HG03108 (cell line): ENCODE measurements at regions not wholly inside any gene's neighbourhood (a gene's known extent, or its start where the extent isn't known, plus 50 kb on each side); places are given as distances from the start of the nearest gene placed in this dataset.

Experiments
- ATAC-seq: cut with Tn5 transposase; IDR thresholded peaks from one replicate; pipeline ENCODE4 v1.9.1; 2021; ENCODE audit warnings: moderate library complexity; ENCODE audit not compliant: unreplicated experiment

- ATAC-seq: no peak
Observed at GRCh38 chr6:90874931-90875330, 288.1 kb upstream of the MAP3K7 start.

- no peak for ATAC-seq
Observed at GRCh38 chr6:90872981-90873380, 286.1 kb upstream of the MAP3K7 start.

- no peak for ATAC-seq
Observed at GRCh38 chr6:90870561-90870960, 283.7 kb upstream of the MAP3K7 start.

- ATAC-seq: no peak
Observed at GRCh38 chr6:90868656-90869055, 281.8 kb upstream of the MAP3K7 start.

GRCh38 chr6:90868256-90868655, 281.4 kb upstream of the MAP3K7 start:
- ATAC-seq: no peak

- ATAC-seq: no peak
Observed at GRCh38 chr6:90865513-90865912, 278.6 kb upstream of the MAP3K7 start.

GRCh38 chr6:90863043-90863442, 276.2 kb upstream of the MAP3K7 start:
- no peak for ATAC-seq

GRCh38 chr6:90860822-90861601, 274.1 kb upstream of the MAP3K7 start:
- ATAC-seq: no peak

GRCh38 chr6:90859612-90860011, 272.7 kb upstream of the MAP3K7 start:
- ATAC-seq: no peak

- ATAC-seq: no peak
Observed at GRCh38 chr6:90859056-90859455, 272.2 kb upstream of the MAP3K7 start.

- ATAC-seq: no peak
Observed at GRCh38 chr6:90849686-90850085, 262.8 kb upstream of the MAP3K7 start.

GRCh38 chr6:90846824-90847223, 260.0 kb upstream of the MAP3K7 start:
- ATAC-seq: no peak

GRCh38 chr6:90835596-90836212, 248.8 kb upstream of the MAP3K7 start:
- ATAC-seq: no peak

GRCh38 chr6:90829311-90829710, 242.4 kb upstream of the MAP3K7 start:
- no peak for ATAC-seq

- ATAC-seq: no peak
Observed at GRCh38 chr6:90820436-90820835, 233.6 kb upstream of the MAP3K7 start.

GRCh38 chr6:90819483-90819882, 232.6 kb upstream of the MAP3K7 start:
- no peak for ATAC-seq

- no peak for ATAC-seq
Observed at GRCh38 chr6:90818163-90818562, 231.3 kb upstream of the MAP3K7 start.

GRCh38 chr6:90816764-90817163, 229.9 kb upstream of the MAP3K7 start:
- no peak for ATAC-seq

GRCh38 chr6:90811596-90812226, 224.8 kb upstream of the MAP3K7 start:
- ATAC-seq: no peak

- ATAC-seq: no peak
Observed at GRCh38 chr6:90809035-90809434, 222.2 kb upstream of the MAP3K7 start.

GRCh38 chr6:90807791-90808701, 221.2 kb upstream of the MAP3K7 start:
- no peak for ATAC-seq
